HG02840 (cell line): ENCODE measurements at regions not wholly inside any gene's neighbourhood (a gene's known extent, or its start where the extent isn't known, plus 50 kb on each side); places are given as distances from the start of the nearest gene placed in this dataset.
"Not testable (repeated sequence)": the region's sequence is repeated elsewhere in the genome, so short reads cannot be mapped to it uniquely, and the experiment has no call there.

Experiments used
- ATAC-seq: cut with Tn5 transposase; IDR thresholded peaks from one replicate; pipeline ENCODE4 v1.9.1; 2021; ENCODE audit warnings: mild to moderate bottlenecking, moderate library complexity, moderate number of reproducible peaks; ENCODE audit not compliant: unreplicated experiment, low FRiP score

GRCh38 chr6:113004470-113005270 lies 657.5 kb downstream of the RFPL4B start:
- no peak for ATAC-seq

- no peak for ATAC-seq
These were observed 659.4 kb downstream of the RFPL4B start for GRCh38 chr6:113006494-113006893.

- ATAC-seq: no peak
These were observed 662.6 kb downstream of the RFPL4B start for GRCh38 chr6:113009682-113010081.

GRCh38 chr6:113010196-113010989 lies 663.3 kb downstream of the RFPL4B start:
- ATAC-seq: no peak

GRCh38 chr6:113011389-113011788 lies 664.3 kb downstream of the RFPL4B start:
- no peak for ATAC-seq

- ATAC-seq: no peak
These were observed 664.7 kb downstream of the RFPL4B start for GRCh38 chr6:113011801-113012200.

GRCh38 chr6:113015249-113015648 lies 668.1 kb downstream of the RFPL4B start:
- no peak for ATAC-seq

GRCh38 chr6:113017353-113017752 lies 670.2 kb downstream of the RFPL4B start:
- no peak for ATAC-seq

GRCh38 chr6:113018351-113019151 lies 671.4 kb downstream of the RFPL4B start:
- ATAC-seq: no peak

- ATAC-seq: no peak
These were observed 672.0 kb downstream of the RFPL4B start for GRCh38 chr6:113019176-113019575.

- no peak for ATAC-seq
These were observed 680.6 kb downstream of the RFPL4B start for GRCh38 chr6:113027780-113028179.

- not testable (repeated sequence) for ATAC-seq
These were observed 682.0 kb downstream of the RFPL4B start for GRCh38 chr6:113029161-113029560.

GRCh38 chr6:113031591-113032238 lies 684.6 kb downstream of the RFPL4B start:
- ATAC-seq: no peak

GRCh38 chr6:113039005-113039404 lies 691.9 kb downstream of the RFPL4B start:
- no peak for ATAC-seq

GRCh38 chr6:113047148-113047547 lies 700.0 kb downstream of the RFPL4B start:
- ATAC-seq: no peak

GRCh38 chr6:113047932-113048331 lies 700.8 kb downstream of the RFPL4B start:
- no peak for ATAC-seq

- no peak for ATAC-seq
These were observed 701.6 kb downstream of the RFPL4B start for GRCh38 chr6:113048741-113049140.

GRCh38 chr6:113049190-113049589 lies 702.1 kb downstream of the RFPL4B start:
- no peak for ATAC-seq

- no peak for ATAC-seq
These were observed 703.1 kb downstream of the RFPL4B start for GRCh38 chr6:113050010-113050858.
